Sciatic nerve (tissue), 2 donors: ENCODE measurements at regions not wholly inside any gene's neighbourhood (a gene's known extent, or its start where the extent isn't known, plus 50 kb on each side); places are given as distances from the start of the nearest gene placed in this dataset.
A peak's percentile ranks its signal among the peaks of the same experiment; 100 is the strongest.

ENCODE experiments used
- ATAC-seq: fragments of 200-7000 bp; cut with Tn5 transposase; one replicate; pipeline ENCODE4 v1.9.1; 2020; ENCODE audit warnings: mild to moderate bottlenecking, moderate library complexity
- DNase-seq: peaks from one replicate; pipeline ENCODE4 v3.0.0-alpha.2; 2020; ENCODE audit warnings: low spot score
- intact Hi-C: fragments of 100-400 bp; cut with DNase I; formaldehyde crosslinking; loops from one replicate; pipeline ENCODE4 v1.14.2; 2022
- donor health status: DM: no; HTN: no; CAD: no.
- donor health status: DM: no; HTN: no; CAD: no.

DNA sequence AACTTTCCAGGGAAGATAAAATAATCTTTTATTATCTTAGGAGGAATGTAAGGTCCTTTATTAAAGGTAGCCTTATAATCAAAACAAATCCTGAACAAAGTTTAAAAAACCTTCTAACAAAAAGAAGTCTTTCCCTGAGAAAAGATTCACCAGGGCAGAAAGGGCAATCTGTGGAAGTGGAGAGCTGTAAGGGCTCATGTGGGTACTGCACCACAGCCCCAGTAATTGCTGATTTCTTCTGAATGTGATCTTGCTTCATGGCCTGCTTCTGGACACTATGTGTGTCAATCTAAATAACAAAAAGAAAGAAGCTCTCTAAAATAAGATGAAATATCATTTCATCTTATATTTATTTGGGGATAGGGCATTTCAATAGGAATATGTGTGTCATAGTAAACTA lies 1501.6 kb downstream of the OTOL1 start:
- intact Hi-C loops: no loop called here
- ATAC-seq: peak; percentile 77
- no peak for DNase-seq

DNA sequence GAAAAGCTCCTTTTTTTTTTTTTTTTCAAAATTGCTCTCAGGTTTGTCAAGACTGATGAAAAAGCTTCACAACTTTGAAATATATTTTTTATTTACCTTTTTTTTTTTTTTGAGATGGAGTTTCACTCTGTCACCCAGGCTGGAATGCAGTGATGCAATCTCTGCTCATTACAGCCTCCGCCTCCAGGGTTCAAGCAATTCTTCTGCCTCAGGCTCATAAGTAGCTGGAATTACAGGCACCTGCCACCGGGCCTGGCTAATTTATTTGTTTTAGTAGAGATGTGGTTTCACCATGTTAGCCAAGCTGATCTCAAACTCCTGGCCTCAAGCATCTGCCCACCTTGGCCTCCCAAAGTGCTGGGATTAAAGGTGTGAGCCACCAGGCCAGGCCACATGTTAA lies 1515.0 kb downstream of the OTOL1 start:
- DNase-seq (no peak), ATAC-seq (no peak)
- intact Hi-C loops: no loop called here

GRCh38 chr3:163016251-163016650 lies 1519.6 kb downstream of the OTOL1 start:
- DNase-seq (no peak), ATAC-seq (no peak)
- intact Hi-C loops: no loop called here

DNA sequence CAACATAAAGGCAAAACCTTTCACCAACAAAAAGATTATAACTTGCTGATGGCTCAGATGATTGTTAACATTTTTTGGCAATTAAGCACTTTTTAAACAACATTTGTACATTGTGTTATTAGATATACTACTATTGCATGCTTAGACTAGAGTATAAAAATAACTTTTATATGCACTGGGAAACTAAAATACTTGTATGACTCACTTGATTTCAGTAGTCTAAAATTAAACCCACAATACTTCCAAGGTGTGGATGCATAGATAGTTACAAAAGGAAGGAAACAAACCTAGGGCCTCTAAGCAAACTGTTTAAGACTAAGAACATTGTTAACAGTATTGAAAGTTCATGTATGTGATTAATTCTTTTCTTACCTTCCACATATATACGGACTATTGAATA lies 1521.5 kb downstream of the OTOL1 start:
- no peak for DNase-seq
- no peak for ATAC-seq
- intact Hi-C loops: no loop called here

DNA sequence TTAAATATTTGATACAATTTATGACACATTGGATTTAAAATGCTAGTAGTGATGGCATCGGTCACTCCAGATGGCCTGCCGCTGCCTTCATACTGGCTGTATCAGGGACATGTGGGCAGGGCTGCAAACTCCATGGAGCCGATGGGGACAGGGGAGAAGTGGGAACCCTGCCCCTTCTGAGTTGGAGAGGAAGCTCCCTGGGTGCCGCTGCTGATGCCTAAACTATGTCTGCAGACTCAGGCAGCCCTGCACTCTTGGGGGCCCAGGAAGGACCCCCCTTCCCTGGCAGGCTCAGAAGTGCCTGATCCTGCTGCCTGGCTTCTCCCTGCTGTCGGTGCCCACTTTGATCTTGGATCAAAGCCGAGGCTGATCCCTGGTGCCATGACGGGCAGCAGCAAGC lies 1522.1 kb downstream of the OTOL1 start:
- DNase-seq (no peak), ATAC-seq (no peak)
- intact Hi-C loops: no loop called here

DNA sequence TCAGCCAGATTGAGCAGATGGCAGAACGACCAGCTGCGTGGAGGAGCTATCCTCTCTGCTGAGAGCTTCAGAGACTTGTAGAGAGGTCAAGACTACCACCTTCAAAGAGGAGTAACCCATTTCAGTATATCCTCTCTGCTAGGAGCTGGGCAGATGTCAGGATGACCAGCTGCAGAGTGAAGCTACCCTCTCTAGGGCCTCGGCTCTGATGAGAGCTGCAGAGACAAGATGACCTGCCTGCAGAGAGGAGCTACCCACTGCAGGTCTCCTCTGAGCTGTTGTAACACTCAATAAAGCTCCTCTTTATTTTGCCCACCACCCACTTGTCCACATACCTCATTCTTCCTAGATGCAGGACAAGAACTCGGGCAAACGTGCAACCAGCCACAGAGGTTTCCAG lies 1522.7 kb downstream of the OTOL1 start:
- DNase-seq (no peak), ATAC-seq (no peak)
- intact Hi-C loops: no loop called here

DNA sequence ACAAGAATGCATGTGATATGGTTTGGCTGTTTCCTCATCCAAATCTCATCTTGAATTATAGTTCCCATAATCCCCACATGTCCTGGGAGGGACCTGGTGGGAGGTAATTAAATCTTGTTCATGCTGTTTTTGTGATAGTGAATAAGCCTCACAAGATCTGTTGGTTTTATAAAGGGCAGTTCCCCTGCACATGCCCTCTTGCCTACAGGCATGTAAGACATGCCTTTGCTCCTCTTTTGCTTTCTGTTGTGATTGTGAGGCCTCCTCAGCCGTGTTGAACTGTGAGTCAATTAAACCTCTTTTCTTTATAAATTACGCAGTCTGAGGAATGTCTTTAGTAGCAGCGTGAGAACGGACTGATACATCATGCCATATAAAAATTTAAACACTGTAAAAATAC lies 1537.0 kb downstream of the OTOL1 start:
- no peak for DNase-seq
- ATAC-seq: no peak
- intact Hi-C loops: no loop called here

DNA sequence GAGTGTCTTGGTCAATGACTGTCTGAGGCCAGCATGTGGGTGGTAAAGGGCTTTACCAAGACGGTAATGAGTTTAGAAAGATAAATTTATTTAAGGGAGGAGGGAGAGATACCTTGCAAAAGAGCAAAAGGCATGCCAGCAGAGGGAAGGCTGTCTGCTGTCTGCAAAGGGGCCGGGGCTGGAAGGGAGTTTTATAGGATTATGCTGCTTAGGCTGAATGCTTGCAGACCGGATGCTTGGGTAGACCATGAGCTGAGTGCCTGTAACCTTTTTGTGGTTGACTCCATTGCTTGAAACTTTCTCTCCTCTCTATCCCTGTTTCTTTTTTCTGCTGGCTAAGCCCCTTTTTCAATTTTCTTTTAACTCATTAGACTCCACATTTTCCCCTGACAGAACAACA lies 1543.0 kb downstream of the OTOL1 start:
- intact Hi-C loops: no loop called here
- ATAC-seq (no peak), DNase-seq (no peak)

DNA sequence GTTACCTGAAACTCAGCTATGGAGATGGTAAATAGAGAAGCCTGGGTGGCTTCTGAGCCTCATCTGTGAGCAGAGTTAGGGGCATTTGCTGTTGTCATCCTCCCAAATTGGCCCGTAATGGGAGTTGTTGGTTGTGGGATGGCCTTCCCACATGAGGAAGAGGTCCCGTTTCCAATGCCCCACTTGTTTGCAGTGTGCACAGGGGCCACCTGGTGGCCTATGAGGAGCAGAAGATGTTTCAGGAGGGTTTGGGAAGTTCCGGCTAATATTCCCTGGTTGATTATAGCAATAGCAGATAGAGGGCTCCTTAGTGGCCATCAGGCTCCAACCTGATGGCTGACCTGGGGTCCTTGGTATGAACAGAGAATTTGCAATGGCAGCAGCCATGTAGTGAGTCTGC lies 1546.5 kb downstream of the OTOL1 start:
- intact Hi-C loops: no loop called here
- DNase-seq (no peak), ATAC-seq (peak; percentile 34)

DNA sequence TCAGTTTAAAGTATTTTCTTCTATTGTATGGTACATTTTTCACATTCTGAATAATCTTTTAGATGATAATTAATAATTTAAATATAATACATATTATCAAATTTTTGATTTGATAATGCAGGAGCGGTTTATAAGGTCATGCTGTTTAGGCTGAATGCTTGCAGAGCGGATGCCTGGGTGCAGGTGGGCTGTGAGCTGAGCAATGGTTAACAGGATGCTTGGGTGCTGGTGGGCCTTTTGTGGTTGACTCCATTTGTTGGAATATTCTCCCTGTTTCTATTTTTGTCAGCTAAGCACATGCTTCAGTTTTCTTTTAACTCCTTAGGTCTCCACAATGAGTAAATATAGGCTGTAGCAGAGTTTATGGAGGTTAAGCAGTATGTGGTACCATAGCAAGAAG lies 1549.3 kb downstream of the OTOL1 start:
- intact Hi-C loops: no loop called here
- no peak for DNase-seq

GRCh38 chr3:163048881-163049280 lies 1552.3 kb downstream of the OTOL1 start:
- no peak for DNase-seq
- intact Hi-C loops: no loop called here
- ATAC-seq: no peak

More for the DNA sequence above, 1549.3 kb downstream of the OTOL1 start:
- no peak for ATAC-seq

DNA sequence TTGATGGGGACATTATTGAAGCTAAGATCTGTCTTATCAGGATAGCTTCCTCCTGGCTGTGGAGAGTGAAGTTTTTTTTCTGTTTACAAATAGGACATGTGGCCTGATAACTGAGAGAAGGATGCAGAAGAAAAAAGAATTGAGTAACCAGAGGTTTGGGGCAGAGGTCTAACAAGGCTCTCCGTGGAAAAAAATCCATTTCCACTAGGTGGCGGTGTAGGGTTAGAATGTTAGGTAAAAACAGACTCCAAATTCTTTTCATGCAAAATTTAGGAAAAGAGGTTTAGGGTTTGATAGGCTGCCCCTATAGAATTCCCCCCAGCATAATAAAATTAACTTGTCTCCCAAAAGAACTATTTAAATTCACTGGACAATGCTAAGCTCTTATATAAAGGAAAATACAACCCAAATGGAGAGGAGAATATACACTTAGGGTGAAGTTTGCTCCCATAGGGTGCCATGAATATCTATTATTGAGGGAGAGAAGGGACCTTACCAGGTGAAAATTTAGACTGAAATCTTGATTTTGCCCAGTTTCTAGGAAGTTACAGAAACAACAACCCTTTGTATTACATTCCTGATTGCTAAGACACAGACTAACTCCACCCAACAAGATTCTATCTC lies 1560.4 kb downstream of the OTOL1 start:
- intact Hi-C loops: no loop called here
- ATAC-seq (no peak), DNase-seq (no peak)

GRCh38 chr3:163058031-163058854 lies 1561.6 kb downstream of the OTOL1 start:
- no peak for DNase-seq

GRCh38 chr3:163071713-163072112 lies 1575.1 kb downstream of the OTOL1 start:
- ATAC-seq: no peak
- intact Hi-C loops: no loop called here
- no peak for DNase-seq

More at GRCh38 chr3:163058031-163058854, 1561.6 kb downstream of the OTOL1 start:
- intact Hi-C loops: no loop called here
- ATAC-seq: no peak
